Adipocyte (in vitro differentiated cells): ENCODE measurements at regions not wholly inside any gene's neighbourhood (a gene's known extent, or its start where the extent isn't known, plus 50 kb on each side); places are given as distances from the start of the nearest gene placed in this dataset.
A peak's percentile ranks its signal among the peaks of the same experiment; 100 is the strongest.
"Not testable (repeated sequence)": the region's sequence is repeated elsewhere in the genome, so short reads cannot be mapped to it uniquely, and the experiment has no call there.

Source experiments
- DNase-seq: peaks from one replicate; pipeline ENCODE4 v3.0.0-alpha.2; 2015; ENCODE audit warnings: low read depth
- H3K27me3 ChIP-seq: replicated peaks from 2 replicates; pipeline ENCODE4 v1.7.0; 2013; ENCODE audit warnings: mild to moderate bottlenecking, low read length, moderate library complexity; ENCODE audit not compliant: control insufficient read depth, insufficient read depth
- H3K36me3 ChIP-seq: 2 replicates; pipeline ENCODE4 v1.7.0; 2013; ENCODE audit warnings: low read length, mild to moderate bottlenecking, moderate library complexity; ENCODE audit not compliant: control insufficient read depth, insufficient read depth, severe bottlenecking
- H3K4me1 ChIP-seq: 2 replicates; pipeline ENCODE4 v1.7.0; 2013; ENCODE audit warnings: mild to moderate bottlenecking, low read length, moderate library complexity; ENCODE audit not compliant: control insufficient read depth, insufficient read depth
- H3K4me3 ChIP-seq: 2 replicates; pipeline ENCODE4 v1.7.0; 2013; ENCODE audit warnings: mild to moderate bottlenecking, low read length, moderate library complexity
- H3K9ac ChIP-seq: 2 replicates; pipeline ENCODE4 v1.7.0; 2013; ENCODE audit warnings: mild to moderate bottlenecking, low read length, moderate library complexity
- H3K9me3 ChIP-seq: 2 replicates; pipeline ENCODE4 v1.7.0; 2013; ENCODE audit warnings: mild to moderate bottlenecking, low read length, moderate library complexity; ENCODE audit not compliant: control insufficient read depth

DNA sequence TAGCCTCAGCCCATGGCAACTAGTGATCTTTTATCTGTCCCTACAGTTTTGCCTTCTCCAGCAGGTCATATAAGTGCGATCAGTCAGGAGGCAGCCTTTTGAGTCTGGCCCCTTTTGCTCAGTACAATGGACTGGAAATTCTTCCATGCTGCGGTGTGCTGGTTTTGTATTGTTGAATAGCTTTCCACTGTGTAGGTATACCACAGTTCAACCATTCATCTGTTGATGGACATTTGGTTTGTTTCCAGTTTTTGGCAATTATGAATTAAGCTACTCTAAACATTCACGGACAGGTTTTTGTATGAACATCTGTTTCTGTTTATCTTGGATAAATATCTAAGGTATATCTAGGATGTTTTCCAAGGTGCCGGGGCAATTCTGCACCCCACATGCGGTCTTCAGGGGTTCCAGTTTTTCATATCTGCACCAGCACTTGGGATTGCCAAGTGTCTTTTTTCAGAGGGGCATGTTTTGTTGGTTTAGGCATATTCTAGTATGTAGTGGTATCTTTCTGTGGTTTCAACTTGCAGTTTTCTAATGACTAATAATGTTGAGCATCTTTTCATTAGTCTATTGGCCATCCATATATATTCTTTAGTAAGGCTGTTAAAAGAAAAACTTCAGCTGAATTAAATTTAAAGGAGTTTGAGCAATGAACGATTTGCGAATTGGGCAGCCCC is 141.0 kb downstream of the TFAP2C start:
- peaks cover 3% of the 10 kb centered on the region for H3K9me3 ChIP-seq
- no peak overlapping the region for H3K9ac ChIP-seq
- no peak for DNase-seq
- no peaks in the 10 kb centered on the region for H3K36me3 ChIP-seq
- H3K4me3 ChIP-seq: no peak overlapping the region
- H3K27me3 ChIP-seq: peaks cover 25% of the 10 kb centered on the region
- peaks cover 3% of the 10 kb centered on the region for H3K4me1 ChIP-seq

DNA sequence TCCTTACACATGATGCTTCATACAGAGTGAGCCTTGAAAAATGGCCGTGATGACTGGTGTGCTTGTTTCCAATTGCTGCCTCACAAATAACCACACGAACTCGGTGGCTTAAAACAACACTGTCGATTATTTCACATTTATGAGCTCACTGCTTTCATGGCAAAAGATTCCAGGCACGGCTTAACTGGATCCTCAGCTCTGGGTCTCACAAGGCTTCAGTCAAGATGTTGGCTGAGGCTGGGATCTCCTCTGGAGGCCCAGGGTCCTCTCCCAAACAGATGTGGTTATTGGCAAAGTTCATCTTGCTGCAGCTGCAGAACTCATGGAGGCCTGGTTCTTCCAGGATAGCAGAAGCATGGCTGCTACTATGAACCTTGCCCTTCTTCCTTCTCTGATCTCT is 144.6 kb downstream of the TFAP2C start:
- no peak for DNase-seq
- Histone ChIP-seq H3K36me3 (no peaks in the 10 kb centered on the region), H3K27me3 (peaks cover 18% of the 10 kb centered on the region), H3K4me3 (no peak overlapping the region), H3K9ac (no peak overlapping the region), H3K4me1 (peaks cover 2% of the 10 kb centered on the region), H3K9me3 (no peaks in the 10 kb centered on the region)

DNA sequence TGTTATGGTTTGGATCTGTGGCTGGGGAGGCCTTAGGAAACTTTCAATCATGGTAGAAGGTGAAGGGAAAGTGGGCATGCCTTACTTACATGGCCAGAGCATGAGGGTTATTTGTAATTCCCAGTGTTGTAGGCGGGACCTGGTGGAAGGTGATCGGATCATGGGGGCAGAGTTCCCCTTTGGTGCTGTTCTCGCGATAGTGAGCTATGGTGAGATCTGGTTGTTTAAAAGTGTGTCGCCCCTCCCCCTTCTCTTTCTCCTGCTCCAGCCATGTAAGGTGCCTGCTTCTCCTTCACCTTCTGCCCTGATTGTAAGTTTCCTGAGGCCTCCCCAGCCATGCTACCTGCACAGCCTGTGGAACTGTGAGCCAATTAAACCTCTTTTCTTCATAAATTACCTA is 145.8 kb downstream of the TFAP2C start:
- H3K9me3 ChIP-seq: no peaks in the 10 kb centered on the region
- no peaks in the 10 kb centered on the region for H3K36me3 ChIP-seq
- H3K4me3 ChIP-seq: no peak overlapping the region
- H3K4me1 ChIP-seq: peaks cover 5% of the 10 kb centered on the region
- H3K9ac ChIP-seq: no peak overlapping the region
- DNase-seq: no peak
- H3K27me3 ChIP-seq: peaks cover 18% of the 10 kb centered on the region

DNA sequence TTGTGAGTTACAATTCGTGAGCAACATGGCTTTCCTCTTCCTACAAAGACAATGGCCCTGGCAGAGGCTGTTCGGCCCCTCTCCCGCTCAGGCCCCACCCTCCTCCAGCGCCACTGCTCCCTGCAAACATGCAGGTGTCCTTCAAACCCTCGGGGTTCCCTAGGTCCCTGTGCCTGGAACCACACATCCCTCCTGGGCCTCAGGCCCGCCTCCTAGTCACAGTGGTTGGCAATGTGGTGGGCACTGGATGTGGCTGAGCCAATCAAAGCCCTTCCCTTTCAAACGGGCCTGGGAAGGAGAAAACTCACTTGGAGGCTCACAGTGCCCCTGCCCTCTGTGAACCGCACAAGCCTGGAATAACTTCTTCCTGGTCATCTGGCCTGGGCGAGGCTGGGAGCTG is 147.2 kb downstream of the TFAP2C start:
- Histone ChIP-seq H3K36me3 (no peaks in the 10 kb centered on the region), H3K9ac (no peak overlapping the region), H3K27me3 (peaks cover 10% of the 10 kb centered on the region), H3K9me3 (no peaks in the 10 kb centered on the region), H3K4me1 (peaks cover 19% of the 10 kb centered on the region), H3K4me3 (no peak overlapping the region)
- no peak for DNase-seq

DNA sequence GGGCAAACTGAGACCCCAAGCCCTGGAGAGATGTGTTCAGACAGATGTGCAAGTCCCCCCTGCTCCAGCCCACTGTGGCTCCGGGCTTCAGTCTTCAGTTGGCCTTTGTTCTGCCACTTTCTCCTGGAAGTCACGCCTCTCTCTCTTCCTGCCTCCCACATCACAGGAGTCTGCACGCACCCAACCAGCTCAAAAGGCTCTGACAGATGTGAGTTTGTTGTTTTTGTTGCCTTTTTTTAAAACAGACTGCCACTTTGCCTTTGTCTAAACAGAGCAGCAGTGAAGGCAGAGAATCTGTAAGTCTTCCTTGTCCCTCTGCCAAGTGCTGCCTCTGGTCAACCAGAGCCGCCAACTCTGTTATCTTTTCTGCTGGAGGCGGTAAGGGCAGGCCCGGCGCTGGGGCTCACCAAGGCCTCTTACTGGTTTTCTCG is 149.7 kb downstream of the TFAP2C start:
- H3K4me1 ChIP-seq: peaks cover 31% of the 10 kb centered on the region
- no peak overlapping the region for H3K4me3 ChIP-seq
- no peaks in the 10 kb centered on the region for H3K36me3 ChIP-seq
- H3K9me3 ChIP-seq: no peaks in the 10 kb centered on the region
- no peak overlapping the region for H3K9ac ChIP-seq
- peak; percentile 17 for DNase-seq
- peaks cover 10% of the 10 kb centered on the region for H3K27me3 ChIP-seq

DNA sequence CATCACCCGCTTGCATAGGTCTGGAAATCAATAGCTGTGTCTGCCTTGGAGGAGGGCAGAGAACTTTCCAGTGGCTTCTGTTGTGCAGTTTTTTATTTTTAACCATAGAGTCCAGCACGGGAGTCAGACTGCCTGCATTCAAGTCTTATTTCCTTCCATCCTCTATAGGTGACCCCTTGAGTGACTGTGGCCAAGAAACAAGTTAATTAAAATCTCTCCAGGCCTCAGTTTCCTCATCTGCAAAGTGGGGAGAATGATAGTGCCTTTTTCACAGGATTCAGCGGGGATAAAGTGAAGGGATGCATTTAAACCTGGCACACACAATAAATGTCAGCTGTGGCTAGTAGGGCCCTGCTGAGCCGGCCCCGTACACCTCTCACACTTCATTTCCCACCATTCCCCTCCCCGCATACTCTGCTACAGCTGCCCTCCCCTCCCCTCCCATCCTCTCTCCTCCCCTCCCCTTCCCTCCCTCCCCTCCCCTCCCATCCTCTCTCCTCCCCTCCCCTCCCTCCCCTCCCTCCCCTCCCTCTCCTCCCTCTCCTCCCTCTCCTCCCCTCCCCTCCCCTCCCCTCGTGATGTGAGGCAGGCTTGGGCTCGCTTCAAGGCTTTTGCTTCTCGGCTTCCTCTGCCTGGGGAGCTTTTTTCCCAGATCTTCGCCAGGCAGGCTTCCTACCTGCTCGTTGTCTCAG is 150.5 kb downstream of the TFAP2C start:
- Histone ChIP-seq H3K9me3 (no peaks in the 10 kb centered on the region), H3K4me3 (no peak overlapping the region), H3K36me3 (no peaks in the 10 kb centered on the region), H3K4me1 (peaks cover 31% of the 10 kb centered on the region), H3K27me3 (peaks cover 10% of the 10 kb centered on the region), H3K9ac (no peak overlapping the region)
- no peak for DNase-seq

DNA sequence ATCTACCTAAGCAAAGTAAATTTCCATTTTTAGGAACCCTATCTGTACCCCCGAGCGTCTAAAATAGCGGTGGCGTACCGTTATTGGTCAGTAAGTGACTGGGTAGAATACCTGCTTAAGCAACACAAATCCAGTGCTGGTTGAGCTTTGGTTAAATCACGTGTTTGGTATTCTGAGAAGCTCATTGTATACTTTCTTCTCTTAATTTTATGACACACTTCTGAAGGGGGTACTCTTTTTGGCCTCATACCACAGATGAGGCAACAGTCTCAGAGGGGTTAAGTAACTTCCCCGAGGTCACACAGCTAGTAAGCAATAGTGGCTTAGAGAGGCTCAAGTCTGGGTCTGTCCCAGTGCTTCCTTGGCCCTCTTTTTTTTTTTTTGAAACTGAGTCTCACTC is 151.2 kb downstream of the TFAP2C start:
- no peak for DNase-seq
- H3K4me3 ChIP-seq: no peak overlapping the region
- no peaks in the 10 kb centered on the region for H3K36me3 ChIP-seq
- H3K9ac ChIP-seq: no peak overlapping the region
- H3K4me1 ChIP-seq: peaks cover 31% of the 10 kb centered on the region
- peaks cover 8% of the 10 kb centered on the region for H3K27me3 ChIP-seq
- H3K9me3 ChIP-seq: no peaks in the 10 kb centered on the region

DNA sequence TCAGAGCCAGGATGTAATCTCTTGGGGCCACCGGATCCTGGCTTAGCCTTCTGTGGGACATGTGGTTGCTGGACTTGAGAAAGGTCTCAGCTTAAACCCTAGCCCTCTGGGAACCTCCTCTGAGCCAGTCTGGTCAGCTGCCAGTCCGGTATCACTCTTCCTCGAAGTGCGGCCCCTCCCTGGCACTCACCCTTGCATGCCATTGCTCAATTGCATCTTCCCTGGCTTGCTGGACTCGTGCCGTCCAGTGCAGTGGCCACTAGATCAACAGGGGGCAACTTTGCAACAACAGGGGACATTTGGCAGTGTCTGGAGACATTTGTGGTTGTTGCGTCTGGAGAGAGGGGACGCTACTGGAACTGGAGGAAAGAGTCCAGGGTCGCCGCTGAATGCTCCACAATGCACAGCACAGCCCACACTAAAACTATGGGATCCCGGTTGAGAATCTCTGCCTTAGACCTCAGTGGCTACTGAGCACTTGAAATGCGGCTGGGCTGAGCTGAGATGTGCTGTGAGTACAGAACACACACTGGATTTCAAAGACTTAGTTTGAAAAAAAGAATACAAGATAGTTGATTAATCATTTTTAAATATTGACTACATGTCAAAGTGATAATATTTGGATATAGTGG is 152.1 kb downstream of the TFAP2C start:
- H3K4me3 ChIP-seq: no peak overlapping the region
- peaks cover 31% of the 10 kb centered on the region for H3K4me1 ChIP-seq
- H3K36me3 ChIP-seq: no peaks in the 10 kb centered on the region
- H3K27me3 ChIP-seq: no peaks in the 10 kb centered on the region
- no peaks in the 10 kb centered on the region for H3K9me3 ChIP-seq
- peak; percentile 64 for DNase-seq
- no peak overlapping the region for H3K9ac ChIP-seq

DNA sequence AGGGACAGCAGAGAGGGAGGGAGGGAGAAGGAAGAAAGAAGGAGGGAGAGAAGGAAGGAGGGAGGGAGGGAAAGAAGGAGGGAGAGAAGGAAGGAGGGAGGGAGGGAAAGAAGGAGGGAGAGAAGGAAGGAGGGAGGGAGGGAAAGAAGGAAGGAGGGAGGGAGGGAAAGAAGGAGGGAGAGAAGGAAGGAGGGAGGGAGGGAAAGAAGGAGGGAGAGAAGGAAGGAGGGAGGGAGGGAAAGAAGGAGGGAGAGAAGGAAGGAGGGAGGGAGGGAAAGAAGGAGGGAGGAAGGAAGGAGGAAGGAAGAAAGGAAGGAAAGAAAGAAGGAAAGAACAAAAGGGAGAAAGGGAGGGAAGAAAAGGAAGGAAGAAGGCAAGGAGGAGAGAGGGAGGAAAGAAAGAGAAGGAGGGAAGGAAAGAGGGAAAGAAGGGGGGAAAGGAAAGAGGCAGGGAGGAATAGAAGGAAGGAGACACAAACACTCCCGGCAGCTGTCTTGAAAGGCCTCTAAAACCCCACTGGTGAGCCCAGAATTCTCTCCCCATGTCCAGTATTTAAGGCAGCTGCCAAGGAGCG is 153.0 kb downstream of the TFAP2C start:
- H3K9me3 ChIP-seq: not testable (repeated sequence)
- peaks cover 31% of the 10 kb centered on the region for H3K4me1 ChIP-seq

DNA sequence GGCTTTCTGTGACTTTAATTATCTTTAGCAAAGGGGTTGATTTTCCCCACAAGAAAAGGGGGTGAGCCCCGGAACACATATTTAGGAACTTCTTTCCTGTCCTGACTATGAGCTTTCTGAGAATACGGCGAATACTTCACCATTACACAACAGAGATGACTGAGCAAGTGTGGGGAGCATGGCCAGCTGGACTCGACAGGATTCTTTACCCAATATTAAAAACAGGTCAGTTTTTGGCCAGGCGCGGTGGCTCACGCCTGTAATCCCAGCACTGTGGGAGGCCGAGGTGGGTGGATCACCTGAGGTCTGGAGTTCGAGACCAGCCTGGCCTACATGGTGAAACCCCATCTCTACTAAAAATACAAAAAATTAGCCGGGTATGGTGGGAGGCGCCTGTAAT is 153.7 kb downstream of the TFAP2C start:
- not testable (repeated sequence) for H3K9ac ChIP-seq, DNase-seq, H3K27me3 ChIP-seq, H3K4me3 ChIP-seq, H3K9me3 ChIP-seq, H3K36me3 ChIP-seq
- H3K4me1 ChIP-seq: peaks cover 33% of the 10 kb centered on the region

More for the DNA sequence above, 153.0 kb downstream of the TFAP2C start:
- H3K27me3 ChIP-seq, DNase-seq, H3K4me3 ChIP-seq, H3K9ac ChIP-seq, H3K36me3 ChIP-seq: not testable (repeated sequence)

DNA sequence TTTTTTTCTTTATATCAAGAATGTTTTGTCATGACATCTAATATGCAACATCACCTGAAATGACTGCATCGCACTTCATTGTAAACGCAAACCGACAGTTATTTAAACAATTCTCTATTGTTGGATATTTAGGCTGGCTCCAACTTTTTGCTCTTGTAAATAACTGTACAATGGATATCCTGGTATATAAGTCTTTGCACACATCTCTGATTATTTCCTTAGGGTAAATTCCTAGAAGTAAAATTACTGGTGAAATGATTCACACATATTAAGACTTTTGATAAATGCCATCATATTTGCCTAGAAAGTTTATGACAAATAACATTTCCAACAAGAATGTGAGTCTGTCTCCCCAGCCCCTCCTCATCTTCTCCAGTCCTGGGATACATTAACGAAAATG is 154.7 kb downstream of the TFAP2C start:
- H3K9ac ChIP-seq: no peak overlapping the region
- H3K36me3 ChIP-seq: no peaks in the 10 kb centered on the region
- no peak overlapping the region for H3K4me3 ChIP-seq
- no peaks in the 10 kb centered on the region for H3K9me3 ChIP-seq
- no peaks in the 10 kb centered on the region for H3K27me3 ChIP-seq
- H3K4me1 ChIP-seq: peaks cover 40% of the 10 kb centered on the region
- no peak for DNase-seq
